HEK293T (cell line): ENCODE measurements at regions not wholly inside any gene's neighbourhood (a gene's known extent, or its start where the extent isn't known, plus 50 kb on each side); places are given as distances from the start of the nearest gene placed in this dataset.

Experiments
- ARNT ChIP-seq: fragments of 450-650 bp; IDR thresholded peaks from 2 replicates; pipeline ENCODE4 v1.6.1; 2017; ENCODE audit warnings: mild to moderate bottlenecking
- BHLHE40 ChIP-seq: fragments of 450-650 bp; IDR thresholded peaks from 2 replicates; pipeline ENCODE4 v1.6.1; 2016; ENCODE audit warnings: mild to moderate bottlenecking, moderate library complexity, borderline replicate concordance
- ELF4 ChIP-seq: fragments of 450-650 bp; IDR thresholded peaks from 2 replicates; pipeline ENCODE4 v1.6.1; 2017; ENCODE audit warnings: antibody characterized with exemption
- FOXA1 ChIP-seq: fragments of 450-650 bp; IDR thresholded peaks from 2 replicates; pipeline ENCODE4 v1.6.1; 2016; ENCODE audit warnings: mild to moderate bottlenecking
- FOXK2 ChIP-seq: fragments of 450-650 bp; IDR thresholded peaks from 2 replicates; pipeline ENCODE4 v1.6.1; 2016; ENCODE audit warnings: mild to moderate bottlenecking
- FOXM1 ChIP-seq: fragments of 450-650 bp; IDR thresholded peaks from 2 replicates; pipeline ENCODE4 v1.6.1; 2017; ENCODE audit warnings: mild to moderate bottlenecking, borderline replicate concordance
- HDGF ChIP-seq: fragments of 450-650 bp; IDR thresholded peaks from 2 replicates; pipeline ENCODE4 v1.6.1; 2017; ENCODE audit warnings: antibody characterized with exemption, borderline replicate concordance
- L3MBTL2 ChIP-seq: fragments of 450-650 bp; conservative IDR thresholded peaks from 2 replicates; pipeline ENCODE4 v1.6.1; 2016; ENCODE audit warnings: mild to moderate bottlenecking
- LEF1 ChIP-seq: fragments of 450-650 bp; IDR thresholded peaks from 2 replicates; pipeline ENCODE4 v1.6.1; 2017; ENCODE audit warnings: mild to moderate bottlenecking, borderline replicate concordance
- SP1 ChIP-seq: fragments of 450-650 bp; IDR thresholded peaks from 2 replicates; pipeline ENCODE4 v1.6.1; 2017
- SUZ12 ChIP-seq: fragments of 450-650 bp; IDR thresholded peaks from 2 replicates; pipeline ENCODE4 v1.6.1; 2016; ENCODE audit warnings: mild to moderate bottlenecking
- TARDBP ChIP-seq: fragments of 450-650 bp; IDR thresholded peaks from 2 replicates; pipeline ENCODE4 v1.6.1; 2016
- ZNF384 ChIP-seq: fragments of 450-650 bp; IDR thresholded peaks from 2 replicates; pipeline ENCODE4 v1.6.1; 2016
- TF ChIP-seq, protein P1 (sequence below): fragments of 450-650 bp; IDR thresholded peaks from 2 replicates; pipeline ENCODE4 v1.6.1; 2016

DNA sequence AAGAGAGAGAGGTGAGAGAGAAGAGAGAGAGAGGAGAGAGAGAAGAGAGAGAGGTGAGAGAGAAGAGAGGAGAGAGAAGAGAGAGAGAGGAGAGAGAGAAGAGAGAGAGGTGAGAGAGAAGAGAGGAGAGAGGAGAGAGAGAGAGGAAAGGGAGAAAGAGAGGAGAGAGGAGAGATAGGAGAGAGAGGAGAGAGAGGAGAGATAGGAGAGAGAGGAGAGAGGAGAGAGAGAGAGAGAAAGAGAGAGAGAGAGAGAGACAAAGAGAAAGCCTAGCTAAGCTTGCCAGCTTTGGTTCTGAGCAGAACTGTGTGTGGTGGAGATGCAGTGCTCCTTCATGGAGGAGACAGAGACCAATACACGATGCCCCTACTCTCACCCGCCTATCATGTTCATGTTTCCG is 99.1 kb upstream of the KCNA3 start:
- TF ChIP-seq ARNT, result no peak
- TF ChIP-seq LEF1, result no peak
- no peak for TF ChIP-seq FOXM1
- no peak for TF ChIP-seq FOXK2
- TF ChIP-seq ZNF384, result no peak
- TF ChIP-seq BHLHE40, result no peak
- no peak for TF ChIP-seq L3MBTL2
- no peak for TF ChIP-seq ELF4
- no peak for TF ChIP-seq HDGF
- no peak for TF ChIP-seq SUZ12
- TF ChIP-seq SP1, result no peak
- TF ChIP-seq, protein P1, sequence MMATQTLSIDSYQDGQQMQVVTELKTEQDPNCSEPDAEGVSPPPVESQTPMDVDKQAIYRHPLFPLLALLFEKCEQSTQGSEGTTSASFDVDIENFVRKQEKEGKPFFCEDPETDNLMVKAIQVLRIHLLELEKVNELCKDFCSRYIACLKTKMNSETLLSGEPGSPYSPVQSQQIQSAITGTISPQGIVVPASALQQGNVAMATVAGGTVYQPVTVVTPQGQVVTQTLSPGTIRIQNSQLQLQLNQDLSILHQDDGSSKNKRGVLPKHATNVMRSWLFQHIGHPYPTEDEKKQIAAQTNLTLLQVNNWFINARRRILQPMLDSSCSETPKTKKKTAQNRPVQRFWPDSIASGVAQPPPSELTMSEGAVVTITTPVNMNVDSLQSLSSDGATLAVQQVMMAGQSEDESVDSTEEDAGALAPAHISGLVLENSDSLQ, result no peak
- TF ChIP-seq TARDBP, result no peak
- no peak for TF ChIP-seq FOXA1
